ENCODE measurements at regions not wholly inside any gene's neighbourhood (a gene's known extent, or its start where the extent isn't known, plus 50 kb on each side); places are given as distances from the start of the nearest gene placed in this dataset.

DNA sequence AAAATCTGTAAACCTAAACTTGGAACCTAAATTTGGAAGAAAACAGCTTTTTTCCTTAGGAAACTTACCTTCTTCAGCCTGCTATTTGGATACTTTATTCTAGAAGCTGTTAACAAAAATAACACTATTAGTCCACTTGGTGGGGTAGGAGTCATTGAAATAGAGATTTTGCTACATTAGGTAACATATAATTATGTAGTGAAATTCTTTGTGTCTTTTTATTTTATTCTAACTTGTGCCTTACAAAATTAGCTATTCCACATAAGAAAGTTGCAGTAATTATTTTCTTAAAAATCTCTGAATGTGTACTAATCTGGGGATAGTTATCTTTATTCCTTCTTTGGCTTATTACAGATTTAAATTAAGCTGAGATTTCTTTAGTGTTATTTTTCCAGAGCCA lies 360.4 kb upstream of the ROBO2 start:
- Histone ChIP-seq H3K27ac (no peak overlapping the region), H3K4me1 (no peaks in the 10 kb centered on the region), H3K4me3 (no peak overlapping the region), H3K36me3 (no peaks in the 10 kb centered on the region), H3K9me3 (no peaks in the 10 kb centered on the region), H3K27me3 (no peaks in the 10 kb centered on the region)
- intact Hi-C loops (cut with DNase I; ENCODE audit: low total_unique reads) = no loop called here
- no peak for DNase-seq (ENCODE audit: low spot score in 2 of 2)
- TF ChIP-seq POLR2A (IDR thresholded peaks at IDR 0.05) = no peak
- TF ChIP-seq CTCF (IDR thresholded peaks at IDR 0.05) = no peak
- TF ChIP-seq POLR2AphosphoS5 (IDR thresholded peaks at IDR 0.05) = no peak

GRCh38 chr3:76683256-76683655 lies 356.6 kb upstream of the ROBO2 start:
- no peak overlapping the region for H3K4me3 ChIP-seq
- H3K27ac ChIP-seq = no peak overlapping the region
- H3K4me1 ChIP-seq = no peaks in the 10 kb centered on the region
- no peaks in the 10 kb centered on the region for H3K9me3 ChIP-seq
- no peaks in the 10 kb centered on the region for H3K27me3 ChIP-seq
- intact Hi-C loops (cut with DNase I; ENCODE audit: low total_unique reads) = no loop called here
- TF ChIP-seq CTCF (IDR thresholded peaks at IDR 0.05) (no peak), POLR2AphosphoS5 (IDR thresholded peaks at IDR 0.05) (no peak), POLR2A (IDR thresholded peaks at IDR 0.05) (no peak)
- DNase-seq (ENCODE audit: low spot score in 2 of 2) = no peak
- no peaks in the 10 kb centered on the region for H3K36me3 ChIP-seq

DNA sequence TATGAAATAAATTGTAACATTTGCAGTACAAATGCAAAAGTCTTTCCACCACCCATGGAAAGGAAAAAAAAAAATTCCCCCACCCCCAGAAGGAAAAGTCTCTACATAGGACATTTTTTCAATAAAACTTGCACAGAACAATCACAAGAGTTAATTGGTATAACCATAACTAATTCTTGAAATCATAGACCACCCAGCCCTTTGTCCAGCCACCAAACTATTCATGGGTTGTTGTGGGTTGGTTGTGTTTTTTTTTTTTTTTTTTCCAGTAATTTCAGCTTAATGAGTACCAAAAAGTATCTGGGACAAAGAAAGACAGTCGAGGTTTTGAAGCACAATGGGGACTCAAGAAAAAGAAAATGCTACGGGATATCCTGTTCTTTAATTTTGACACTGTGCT lies 355.0 kb upstream of the ROBO2 start:
- Histone ChIP-seq H3K4me1 (no peaks in the 10 kb centered on the region), H3K9me3 (no peaks in the 10 kb centered on the region), H3K36me3 (no peaks in the 10 kb centered on the region), H3K27ac (no peak overlapping the region), H3K27me3 (no peaks in the 10 kb centered on the region), H3K4me3 (no peak overlapping the region)
- intact Hi-C loops (cut with DNase I; ENCODE audit: low total_unique reads) = no loop called here
- no peak for TF ChIP-seq POLR2A (IDR thresholded peaks at IDR 0.05)
- TF ChIP-seq POLR2AphosphoS5 (IDR thresholded peaks at IDR 0.05) = no peak
- TF ChIP-seq CTCF (IDR thresholded peaks at IDR 0.05) = no peak
- no peak for DNase-seq (ENCODE audit: low spot score in 2 of 2)

DNA sequence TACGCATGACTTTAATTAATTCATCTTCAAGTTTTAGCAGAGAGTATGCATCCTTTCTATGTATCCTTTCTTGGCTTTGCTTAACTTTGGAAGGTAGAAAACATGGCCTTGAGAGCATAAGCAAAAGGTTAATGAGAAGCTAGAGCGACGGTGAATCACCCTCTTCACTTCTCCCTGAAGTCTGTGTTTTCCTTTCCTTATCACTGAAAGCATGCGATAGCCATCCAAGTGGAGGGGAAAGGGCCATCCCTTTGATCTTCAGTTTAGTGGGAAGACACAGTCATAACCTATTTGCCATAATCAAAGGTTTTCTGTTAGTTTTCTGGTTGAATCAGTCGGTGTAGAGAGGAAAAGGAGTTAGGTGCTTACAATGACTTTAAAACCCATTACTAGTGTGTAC lies 354.0 kb upstream of the ROBO2 start:
- Histone ChIP-seq H3K9me3 (no peaks in the 10 kb centered on the region), H3K4me1 (no peaks in the 10 kb centered on the region), H3K27ac (no peak overlapping the region), H3K36me3 (no peaks in the 10 kb centered on the region), H3K27me3 (no peaks in the 10 kb centered on the region), H3K4me3 (no peak overlapping the region)
- intact Hi-C loops (cut with DNase I; ENCODE audit: low total_unique reads) = no loop called here
- TF ChIP-seq POLR2A (IDR thresholded peaks at IDR 0.05) (no peak), POLR2AphosphoS5 (IDR thresholded peaks at IDR 0.05) (no peak), CTCF (IDR thresholded peaks at IDR 0.05) (no peak)
- DNase-seq (ENCODE audit: low spot score in 2 of 2) = no peak

GRCh38 chr3:76687019-76687418 lies 352.9 kb upstream of the ROBO2 start:
- no peaks in the 10 kb centered on the region for H3K9me3 ChIP-seq
- intact Hi-C loops (cut with DNase I; ENCODE audit: low total_unique reads) = no loop called here
- no peak overlapping the region for H3K27ac ChIP-seq
- DNase-seq (ENCODE audit: low spot score in 2 of 2) = no peak
- no peaks in the 10 kb centered on the region for H3K36me3 ChIP-seq
- H3K4me1 ChIP-seq = no peaks in the 10 kb centered on the region
- no peak overlapping the region for H3K4me3 ChIP-seq
- H3K27me3 ChIP-seq = no peaks in the 10 kb centered on the region
- no peak for TF ChIP-seq CTCF (IDR thresholded peaks at IDR 0.05)
- TF ChIP-seq POLR2AphosphoS5 (IDR thresholded peaks at IDR 0.05) = no peak
- no peak for TF ChIP-seq POLR2A (IDR thresholded peaks at IDR 0.05)

All from breast epithelium (tissue), 4 donors.